OCI-LY7 (cell line): ENCODE measurements at regions not wholly inside any gene's neighbourhood (a gene's known extent, or its start where the extent isn't known, plus 50 kb on each side); places are given as distances from the start of the nearest gene placed in this dataset.

Source experiments
- BruUV-seq: library from RNA; stranded (reverse); fragments of 400-500 nt; replicated peaks from 2 replicates; lab custom pipeline; 2021; lab: Mats Ljungman, UMichigan
- CTCF ChIA-PET: fragments of 300-600 bp; sonication (Branson Sonifier 250); formaldehyde crosslinking; loops from one replicate; lab custom pipeline; 2022; ENCODE audit warnings: antibody characterized with exemption; ENCODE audit not compliant: unreplicated experiment; lab: Charles Lee
- POLR2A ChIA-PET: fragments of 300-600 bp; sonication (Branson Sonifier 250); formaldehyde crosslinking; loops from one replicate; lab custom pipeline; 2022; ENCODE audit warnings: antibody characterized with exemption; lab: Charles Lee
- DNase-seq: peaks from one replicate; pipeline ENCODE4 v3.0.0-alpha.2; 2015; ENCODE audit warnings: low spot score
- H2AFZ ChIP-seq: fragments of 200-600 bp; sonication (generic), shearing (Covaris generic); 2 replicates; pipeline ENCODE4 v1.6.1; 2014; ENCODE audit warnings: mild to moderate bottlenecking, antibody characterized with exemption, low read length, moderate library complexity
- H3K27ac ChIP-seq: fragments of 200-600 bp; sonication (generic); 2 replicates; pipeline ENCODE4 v1.5.1; 2014; ENCODE audit warnings: mixed run types, low read depth, mild to moderate bottlenecking, moderate library complexity, low read length, inconsistent platforms; ENCODE audit not compliant: poor library complexity, severe bottlenecking
- H3K36me3 ChIP-seq: fragments of 200-600 bp; sonication (generic); 2 replicates; pipeline ENCODE4 v1.6.1; 2014; ENCODE audit warnings: mild to moderate bottlenecking, antibody characterized with exemption, low read length, moderate library complexity, mixed read lengths; ENCODE audit not compliant: insufficient read depth
- H3K4me1 ChIP-seq: fragments of 200-600 bp; sonication (generic); 2 replicates; pipeline ENCODE4 v1.5.1; 2014; ENCODE audit warnings: mild to moderate bottlenecking, low read length; ENCODE audit not compliant: insufficient read depth, poor library complexity, severe bottlenecking
- H3K4me2 ChIP-seq: fragments of 200-600 bp; sonication (generic); 2 replicates; pipeline ENCODE4 v1.6.1; 2014; ENCODE audit warnings: mild to moderate bottlenecking, low read length
- H3K4me3 ChIP-seq: fragments of 200-600 bp; sonication (generic); 2 replicates; pipeline ENCODE4 v1.5.1; 2014; ENCODE audit warnings: mild to moderate bottlenecking, low read depth, low read length; ENCODE audit not compliant: poor library complexity, severe bottlenecking
- H3K79me2 ChIP-seq: fragments of 200-600 bp; sonication (generic); 2 replicates; pipeline ENCODE4 v1.6.1; 2016; ENCODE audit warnings: low read depth, mild to moderate bottlenecking, low read length, moderate library complexity, mixed read lengths; ENCODE audit not compliant: insufficient read depth
- H3K9me2 ChIP-seq: fragments of 200-600 bp; sonication (generic); 2 replicates; pipeline ENCODE4 v1.6.1; 2016; ENCODE audit warnings: mild to moderate bottlenecking, low read length, mixed read lengths; ENCODE audit not compliant: insufficient read depth
- H3K9me3 ChIP-seq: fragments of 200-600 bp; sonication (generic); 2 replicates; pipeline ENCODE4 v1.6.1; 2014; ENCODE audit warnings: mild to moderate bottlenecking, mixed run types, low read length, mixed read lengths
- H4K20me1 ChIP-seq: fragments of 200-600 bp; sonication (generic); 2 replicates; pipeline ENCODE4 v1.6.1; 2014; ENCODE audit warnings: mild to moderate bottlenecking, antibody characterized with exemption, low read length, moderate library complexity, mixed read lengths; ENCODE audit not compliant: insufficient read depth
- CTCF ChIP-seq: fragments of 200-600 bp; sonication (generic); conservative IDR thresholded peaks from 2 replicates; pipeline ENCODE4 v1.5.1; 2014; ENCODE audit warnings: mild to moderate bottlenecking, antibody characterized with exemption, low read length, moderate library complexity, mixed read lengths
- EZH2phosphoT487 ChIP-seq: fragments of 200-600 bp; sonication (generic); IDR thresholded peaks from 2 replicates; pipeline ENCODE4 v1.6.1; 2018; ENCODE audit warnings: low read depth, borderline replicate concordance, mild to moderate bottlenecking, mixed run types, antibody characterized with exemption, low read length, moderate library complexity, mixed read lengths
- intact Hi-C: fragments of 100-400 bp; cut with micrococcal nuclease; formaldehyde crosslinking; loops from one replicate; pipeline ENCODE4 v1.10.0; 2022; ENCODE audit not compliant: unreplicated experiment

- no peak overlapping the region for H3K4me3 ChIP-seq
- POLR2A ChIA-PET: no interaction called here
- H4K20me1 ChIP-seq: no peaks in the 10 kb centered on the region
- no peak overlapping the region for H3K27ac ChIP-seq
- H3K9me3 ChIP-seq: no peaks in the 10 kb centered on the region
- no peaks in the 10 kb centered on the region for H3K36me3 ChIP-seq
- no peak overlapping the region for H2AFZ ChIP-seq
- no peaks in the 10 kb centered on the region for H3K9me2 ChIP-seq
- BruUV-seq: no TSS peak
- no peaks in the 10 kb centered on the region for H3K4me1 ChIP-seq
- H3K79me2 ChIP-seq: no peaks in the 10 kb centered on the region
- intact Hi-C loops: no loop called here
- H3K4me2 ChIP-seq: no peak overlapping the region
- CTCF ChIA-PET: no interaction called here
- DNase-seq: no peak
- TF ChIP-seq CTCF: no peak
- no peak for TF ChIP-seq EZH2phosphoT487
Measured at GRCh38 chr4:36687681-36688080, 406.3 kb downstream of the DTHD1 start.

GRCh38 chr4:36692586-36692985 is 411.2 kb downstream of the DTHD1 start:
- CTCF ChIA-PET: no interaction called here
- H3K27ac ChIP-seq: no peak overlapping the region
- H2AFZ ChIP-seq: no peak overlapping the region

GRCh38 chr4:36702245-36702644 is 420.8 kb downstream of the DTHD1 start:
- no peaks in the 10 kb centered on the region for H3K4me1 ChIP-seq

More at GRCh38 chr4:36692586-36692985, 411.2 kb downstream of the DTHD1 start:
- POLR2A ChIA-PET: interaction anchor here (0.6 to 0.7 kb wide), 3 partner anchors 19 to 231 kb away, joined by 3 read pairs; no protein-coding TSS in a partner anchor
- BruUV-seq: no TSS peak
- H3K4me2 ChIP-seq: no peak overlapping the region
- no peaks in the 10 kb centered on the region for H4K20me1 ChIP-seq
- no peak for TF ChIP-seq EZH2phosphoT487
- TF ChIP-seq CTCF: no peak
- no peaks in the 10 kb centered on the region for H3K9me3 ChIP-seq
- no peak for DNase-seq
- H3K4me3 ChIP-seq: no peak overlapping the region
- H3K4me1 ChIP-seq: no peaks in the 10 kb centered on the region
- H3K79me2 ChIP-seq: no peaks in the 10 kb centered on the region
- intact Hi-C loops: no loop called here
- no peaks in the 10 kb centered on the region for H3K9me2 ChIP-seq
- no peaks in the 10 kb centered on the region for H3K36me3 ChIP-seq

More at GRCh38 chr4:36702245-36702644, 420.8 kb downstream of the DTHD1 start:
- no peaks in the 10 kb centered on the region for H4K20me1 ChIP-seq
- H3K9me2 ChIP-seq: no peaks in the 10 kb centered on the region
- no peaks in the 10 kb centered on the region for H3K36me3 ChIP-seq
- no peak overlapping the region for H3K4me3 ChIP-seq
- H2AFZ ChIP-seq: no peak overlapping the region
- no peaks in the 10 kb centered on the region for H3K79me2 ChIP-seq
- H3K4me2 ChIP-seq: no peak overlapping the region
- intact Hi-C loops: no loop called here
- H3K27ac ChIP-seq: no peak overlapping the region
- H3K9me3 ChIP-seq: no peaks in the 10 kb centered on the region
- BruUV-seq: no TSS peak
- CTCF ChIA-PET: no interaction called here
- TF ChIP-seq EZH2phosphoT487 (no peak), CTCF (no peak)
- POLR2A ChIA-PET: no interaction called here
- DNase-seq: no peak
